DOHH2 (cell line): ENCODE measurements at regions not wholly inside any gene's neighbourhood (a gene's known extent, or its start where the extent isn't known, plus 50 kb on each side); places are given as distances from the start of the nearest gene placed in this dataset.

ENCODE experiments used
- H3F3A ChIP-seq: fragments of 200-600 bp; sonication (generic), shearing (Covaris generic); 2 replicates; pipeline ENCODE4 v1.6.0; 2016; ENCODE audit warnings: antibody characterized with exemption, mild to moderate bottlenecking; ENCODE audit not compliant: control insufficient read depth, insufficient read depth
- H3K27ac ChIP-seq: fragments of 200-600 bp; sonication (generic); 2 replicates; pipeline ENCODE4 v1.5.1; 2014; ENCODE audit warnings: low read depth, mild to moderate bottlenecking, low read length, moderate library complexity
- H3K27me3 ChIP-seq: fragments of 200-600 bp; sonication (generic); 2 replicates; pipeline ENCODE4 v1.6.1; 2014; ENCODE audit warnings: mild to moderate bottlenecking, low read length, mixed read lengths; ENCODE audit not compliant: control insufficient read depth
- H3K36me3 ChIP-seq: fragments of 200-600 bp; sonication (generic); 2 replicates; pipeline ENCODE4 v1.6.1; 2014; ENCODE audit warnings: mild to moderate bottlenecking, low read length, moderate library complexity, mixed read lengths; ENCODE audit not compliant: control insufficient read depth
- H3K4me1 ChIP-seq: fragments of 200-600 bp; sonication (generic); 2 replicates; pipeline ENCODE4 v1.6.1; 2014; ENCODE audit warnings: mild to moderate bottlenecking, low read length, mixed read lengths; ENCODE audit not compliant: control insufficient read depth
- H3K4me2 ChIP-seq: fragments of 200-600 bp; sonication (generic); 2 replicates; pipeline ENCODE4 v1.6.0; 2014; ENCODE audit warnings: mild to moderate bottlenecking, low read length, moderate library complexity
- H3K4me3 ChIP-seq: fragments of 200-600 bp; sonication (generic); 2 replicates; pipeline ENCODE4 v1.5.1; 2014; ENCODE audit warnings: mild to moderate bottlenecking, low read length, mixed read lengths
- H3K79me2 ChIP-seq: fragments of 200-600 bp; sonication (generic); 2 replicates; pipeline ENCODE4 v1.6.1; 2014; ENCODE audit warnings: mild to moderate bottlenecking, low read length, mixed read lengths; ENCODE audit not compliant: control insufficient read depth
- H3K9me2 ChIP-seq: fragments of 200-600 bp; sonication (generic); replicated peaks from 2 replicates; pipeline ENCODE4 v1.6.1; 2014; ENCODE audit warnings: mild to moderate bottlenecking, low read length, mixed read lengths; ENCODE audit not compliant: control insufficient read depth
- H3K9me3 ChIP-seq: fragments of 200-600 bp; sonication (generic); 2 replicates; pipeline ENCODE4 v1.6.1; 2014; ENCODE audit warnings: antibody characterized with exemption, low read length, mixed read lengths; ENCODE audit not compliant: control insufficient read depth, insufficient read depth
- H4K20me1 ChIP-seq: fragments of 200-600 bp; sonication (generic); 2 replicates; pipeline ENCODE4 v1.6.0; 2014; ENCODE audit warnings: low read depth, mild to moderate bottlenecking, antibody characterized with exemption, low read length, moderate library complexity; ENCODE audit not compliant: control insufficient read depth, insufficient read depth
- EZH2phosphoT487 ChIP-seq: fragments of 200-600 bp; sonication (generic); IDR thresholded peaks from 2 replicates; pipeline ENCODE4 v1.6.1; 2017; ENCODE audit warnings: borderline replicate concordance, mild to moderate bottlenecking, antibody characterized with exemption, low read length, moderate library complexity, mixed read lengths
- TF ChIP-seq, protein P1 (sequence below): fragments of 200-600 bp; sonication (generic); IDR thresholded peaks from one replicate; pipeline ENCODE4 v1.5.1; 2014; ENCODE audit warnings: antibody characterized with exemption, mild to moderate bottlenecking, low read depth, low read length; ENCODE audit not compliant: poor library complexity, severe bottlenecking

DNA sequence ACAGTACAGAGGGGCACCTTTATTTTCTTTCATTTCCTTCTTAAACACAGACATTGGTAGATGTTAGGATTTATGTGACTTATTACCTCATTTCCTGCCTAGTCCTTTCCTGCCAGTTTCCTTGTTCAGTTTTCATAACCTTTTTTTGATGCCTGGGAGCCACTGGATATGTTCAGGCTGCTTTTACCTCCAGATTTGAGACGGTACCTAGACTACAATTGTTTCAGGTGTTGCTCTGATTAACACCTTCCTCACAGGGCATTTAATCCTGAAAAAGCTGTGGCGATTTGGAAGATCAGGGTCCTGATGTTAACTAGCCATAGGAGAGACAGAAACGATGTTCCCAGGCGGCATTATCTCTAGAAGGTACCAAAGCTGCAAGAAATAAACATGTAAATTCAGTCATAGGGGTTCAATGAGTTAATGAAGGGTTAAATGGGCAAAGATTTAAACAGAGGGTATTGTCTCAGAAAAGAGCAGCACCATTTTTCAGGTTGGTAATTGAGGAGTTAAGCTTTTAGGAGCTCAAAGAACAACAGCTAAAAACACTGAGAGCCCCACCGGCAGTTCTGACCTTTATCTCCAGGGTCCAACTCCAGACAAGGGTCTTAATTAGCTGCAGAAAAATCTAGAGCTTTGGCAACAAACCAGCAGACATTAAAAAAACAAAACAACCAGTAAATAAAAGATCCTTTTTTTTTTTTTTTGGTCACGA, 93.3 kb downstream of the HRH4 start:
- no peak overlapping the region for H3K27ac ChIP-seq
- H3K36me3 ChIP-seq, result no peaks in the 10 kb centered on the region
- no peaks in the 10 kb centered on the region for H3F3A ChIP-seq
- H3K4me1 ChIP-seq, result no peaks in the 10 kb centered on the region
- H4K20me1 ChIP-seq, result no peaks in the 10 kb centered on the region
- H3K27me3 ChIP-seq, result 0 out of 2 replicates have a peak, but pooled peaks cover 3% of the 10 kb centered on the region
- H3K9me3 ChIP-seq, result no peaks in the 10 kb centered on the region
- H3K4me2 ChIP-seq, result no peak overlapping the region
- no peaks in the 10 kb centered on the region for H3K79me2 ChIP-seq
- no peaks in the 10 kb centered on the region for H3K9me2 ChIP-seq
- TF ChIP-seq EZH2phosphoT487, result no peak
- TF ChIP-seq, protein P1, sequence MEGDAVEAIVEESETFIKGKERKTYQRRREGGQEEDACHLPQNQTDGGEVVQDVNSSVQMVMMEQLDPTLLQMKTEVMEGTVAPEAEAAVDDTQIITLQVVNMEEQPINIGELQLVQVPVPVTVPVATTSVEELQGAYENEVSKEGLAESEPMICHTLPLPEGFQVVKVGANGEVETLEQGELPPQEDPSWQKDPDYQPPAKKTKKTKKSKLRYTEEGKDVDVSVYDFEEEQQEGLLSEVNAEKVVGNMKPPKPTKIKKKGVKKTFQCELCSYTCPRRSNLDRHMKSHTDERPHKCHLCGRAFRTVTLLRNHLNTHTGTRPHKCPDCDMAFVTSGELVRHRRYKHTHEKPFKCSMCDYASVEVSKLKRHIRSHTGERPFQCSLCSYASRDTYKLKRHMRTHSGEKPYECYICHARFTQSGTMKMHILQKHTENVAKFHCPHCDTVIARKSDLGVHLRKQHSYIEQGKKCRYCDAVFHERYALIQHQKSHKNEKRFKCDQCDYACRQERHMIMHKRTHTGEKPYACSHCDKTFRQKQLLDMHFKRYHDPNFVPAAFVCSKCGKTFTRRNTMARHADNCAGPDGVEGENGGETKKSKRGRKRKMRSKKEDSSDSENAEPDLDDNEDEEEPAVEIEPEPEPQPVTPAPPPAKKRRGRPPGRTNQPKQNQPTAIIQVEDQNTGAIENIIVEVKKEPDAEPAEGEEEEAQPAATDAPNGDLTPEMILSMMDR, result no peak
- H3K4me3 ChIP-seq, result no peak overlapping the region

DNA sequence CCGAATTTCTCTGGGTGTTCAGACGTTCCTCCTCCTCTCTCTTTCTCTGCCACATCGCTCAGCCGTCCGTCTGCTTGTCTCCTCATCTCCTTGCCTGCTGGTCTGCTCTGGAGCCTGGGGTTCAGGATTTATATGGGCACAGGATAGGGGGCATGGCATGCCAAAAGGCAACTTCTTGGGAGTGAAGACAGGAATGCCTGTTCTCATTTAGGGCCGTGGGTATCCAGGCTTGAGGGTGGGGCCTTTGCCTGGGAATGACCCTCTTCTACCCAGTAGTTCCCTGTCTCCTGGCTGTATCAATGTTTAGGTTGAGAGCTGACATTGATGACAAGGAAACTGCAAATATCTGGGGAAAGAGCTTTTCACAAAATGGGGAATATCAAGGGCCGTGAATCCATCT, 98.0 kb downstream of the HRH4 start:
- H3K79me2 ChIP-seq, result no peaks in the 10 kb centered on the region
- H3K9me3 ChIP-seq, result no peaks in the 10 kb centered on the region
- no peak overlapping the region for H3K4me2 ChIP-seq
- no peak for TF ChIP-seq EZH2phosphoT487
- TF ChIP-seq, protein P1, result no peak
- no peaks in the 10 kb centered on the region for H3K9me2 ChIP-seq
- H3F3A ChIP-seq, result no peaks in the 10 kb centered on the region
- 0 out of 2 replicates have a peak, but pooled peaks cover 3% of the 10 kb centered on the region for H3K27me3 ChIP-seq
- no peaks in the 10 kb centered on the region for H4K20me1 ChIP-seq
- H3K4me1 ChIP-seq, result no peaks in the 10 kb centered on the region
- no peak overlapping the region for H3K4me3 ChIP-seq
- no peaks in the 10 kb centered on the region for H3K36me3 ChIP-seq
- no peak overlapping the region for H3K27ac ChIP-seq

DNA sequence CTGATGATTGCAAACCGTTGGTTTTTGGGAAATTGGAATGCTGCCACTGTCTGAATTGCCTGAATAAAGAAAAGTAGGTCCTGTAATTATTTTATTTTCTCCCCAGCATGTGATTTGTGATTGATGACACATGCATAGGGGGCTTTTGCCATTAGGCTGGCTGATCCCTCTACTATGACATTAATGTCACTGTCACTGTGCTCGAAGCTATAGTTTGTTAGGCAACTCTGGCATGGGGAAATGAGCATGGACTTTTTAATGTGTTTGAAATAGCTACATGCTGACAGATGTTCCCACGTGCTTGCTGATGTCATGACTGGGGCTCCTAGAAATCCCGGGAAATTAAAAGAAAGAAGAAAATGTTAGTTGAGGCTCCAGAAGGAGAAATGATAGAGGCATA, 99.1 kb downstream of the HRH4 start:
- no peak overlapping the region for H3K4me2 ChIP-seq
- no peaks in the 10 kb centered on the region for H3K4me1 ChIP-seq
- H3K36me3 ChIP-seq, result no peaks in the 10 kb centered on the region
- H3K9me3 ChIP-seq, result no peaks in the 10 kb centered on the region
- H4K20me1 ChIP-seq, result no peaks in the 10 kb centered on the region
- H3K79me2 ChIP-seq, result no peaks in the 10 kb centered on the region
- no peak overlapping the region for H3K4me3 ChIP-seq
- H3K27me3 ChIP-seq, result no peaks in the 10 kb centered on the region
- no peak for TF ChIP-seq EZH2phosphoT487
- TF ChIP-seq, protein P1, result no peak
- H3K9me2 ChIP-seq, result no peaks in the 10 kb centered on the region
- no peaks in the 10 kb centered on the region for H3F3A ChIP-seq
- H3K27ac ChIP-seq, result no peak overlapping the region
